ENCODE measurements at regions not wholly inside any gene's neighbourhood (a gene's known extent, or its start where the extent isn't known, plus 50 kb on each side); places are given as distances from the start of the nearest gene placed in this dataset.

- TF ChIP-seq, protein P1, sequence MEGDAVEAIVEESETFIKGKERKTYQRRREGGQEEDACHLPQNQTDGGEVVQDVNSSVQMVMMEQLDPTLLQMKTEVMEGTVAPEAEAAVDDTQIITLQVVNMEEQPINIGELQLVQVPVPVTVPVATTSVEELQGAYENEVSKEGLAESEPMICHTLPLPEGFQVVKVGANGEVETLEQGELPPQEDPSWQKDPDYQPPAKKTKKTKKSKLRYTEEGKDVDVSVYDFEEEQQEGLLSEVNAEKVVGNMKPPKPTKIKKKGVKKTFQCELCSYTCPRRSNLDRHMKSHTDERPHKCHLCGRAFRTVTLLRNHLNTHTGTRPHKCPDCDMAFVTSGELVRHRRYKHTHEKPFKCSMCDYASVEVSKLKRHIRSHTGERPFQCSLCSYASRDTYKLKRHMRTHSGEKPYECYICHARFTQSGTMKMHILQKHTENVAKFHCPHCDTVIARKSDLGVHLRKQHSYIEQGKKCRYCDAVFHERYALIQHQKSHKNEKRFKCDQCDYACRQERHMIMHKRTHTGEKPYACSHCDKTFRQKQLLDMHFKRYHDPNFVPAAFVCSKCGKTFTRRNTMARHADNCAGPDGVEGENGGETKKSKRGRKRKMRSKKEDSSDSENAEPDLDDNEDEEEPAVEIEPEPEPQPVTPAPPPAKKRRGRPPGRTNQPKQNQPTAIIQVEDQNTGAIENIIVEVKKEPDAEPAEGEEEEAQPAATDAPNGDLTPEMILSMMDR (conservative IDR thresholded peaks at IDR 0.05; ENCODE audit: low read depth, low read length), result no peak
- TF ChIP-seq SMC3 (IDR thresholded peaks at IDR 0.05; ENCODE audit: low read depth, low read length) (no peak), POLR2A (IDR thresholded peaks at IDR 0.05; ENCODE audit: low read depth, low read length) (no peak), MAZ (IDR thresholded peaks at IDR 0.05; ENCODE audit: borderline replicate concordance, low read depth, low read length) (no peak), CEBPB (IDR thresholded peaks at IDR 0.05; ENCODE audit: low read depth, low read length) (no peak), FOS (IDR thresholded peaks at IDR 0.05; ENCODE audit: low read depth, low read length) (no peak), MAFK (IDR thresholded peaks at IDR 0.05; ENCODE audit: low read depth, low read length) (no peak), BHLHE40 (IDR thresholded peaks at IDR 0.05; ENCODE audit: low read depth, low read length) (no peak), USF2 (IDR thresholded peaks at IDR 0.05; ENCODE audit: low read depth, low read length) (no peak), RFX5 (IDR thresholded peaks at IDR 0.05; ENCODE audit: low read depth, low read length) (no peak)
- TF ChIP-seq, protein P2, sequence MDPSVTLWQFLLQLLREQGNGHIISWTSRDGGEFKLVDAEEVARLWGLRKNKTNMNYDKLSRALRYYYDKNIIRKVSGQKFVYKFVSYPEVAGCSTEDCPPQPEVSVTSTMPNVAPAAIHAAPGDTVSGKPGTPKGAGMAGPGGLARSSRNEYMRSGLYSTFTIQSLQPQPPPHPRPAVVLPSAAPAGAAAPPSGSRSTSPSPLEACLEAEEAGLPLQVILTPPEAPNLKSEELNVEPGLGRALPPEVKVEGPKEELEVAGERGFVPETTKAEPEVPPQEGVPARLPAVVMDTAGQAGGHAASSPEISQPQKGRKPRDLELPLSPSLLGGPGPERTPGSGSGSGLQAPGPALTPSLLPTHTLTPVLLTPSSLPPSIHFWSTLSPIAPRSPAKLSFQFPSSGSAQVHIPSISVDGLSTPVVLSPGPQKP (IDR thresholded peaks at IDR 0.05; ENCODE audit: borderline replicate concordance, low read depth, low read length), result no peak
These were observed 185.3 kb downstream of the KIT start for GRCh38 chr4:54843106-54843505.

Measured in IMR-90 (cell line).